HCT116 (cell line): ENCODE measurements at regions not wholly inside any gene's neighbourhood (a gene's known extent, or its start where the extent isn't known, plus 50 kb on each side); places are given as distances from the start of the nearest gene placed in this dataset.
A peak's percentile ranks its signal among the peaks of the same experiment; 100 is the strongest.

ENCODE experiments used
- ATAC-seq: fragments of 200-7000 bp; cut with Tn5 transposase; 2 replicates; pipeline ENCODE4 v1.9.1; 2020; ENCODE audit warnings: mild to moderate bottlenecking, moderate library complexity
- BruUV-seq: library from RNA; stranded (reverse); fragments of 400-500 nt; replicated peaks from 2 replicates; lab custom pipeline; 2021; lab: Mats Ljungman, UMichigan
- CTCF ChIA-PET: fragments of 300-600 bp; sonication (Branson Sonifier 250); formaldehyde crosslinking; loops from one replicate; lab custom pipeline; 2021; ENCODE audit warnings: antibody characterized with exemption; lab: Charles Lee
- POLR2A ChIA-PET: fragments of 300-600, 350-600 bp; sonication (Branson Sonifier 250); formaldehyde crosslinking; loops from one replicate; lab custom pipeline; 2021; ENCODE audit warnings: antibody characterized with exemption; lab: Charles Lee
- RAD21 ChIA-PET, 2 experiments: fragments of 300-600 bp; sonication (Branson Sonifier 250); formaldehyde crosslinking; loops; one replicate each; lab custom pipeline; 2023; ENCODE audit warnings: low total read pairs in 2 of 2; ENCODE audit not compliant: uncharacterized antibody in 2 of 2, unreplicated experiment in 2 of 2, low non-redundant PET in 1 of 2; lab: Charles Lee
- DNase-seq: peaks from one replicate; pipeline ENCODE4 v3.0.0-alpha.2; 2010; ENCODE audit warnings: low read depth, low spot score
- H2AFZ ChIP-seq: fragments of 200-600 bp; shearing (Covaris generic), sonication (generic); 2 replicates; pipeline ENCODE4 v1.6.1; 2017; ENCODE audit warnings: low read depth, mixed run types, mixed read lengths, antibody characterized with exemption, low read length; ENCODE audit not compliant: poor library complexity, severe bottlenecking
- H3K27ac ChIP-seq: 2 replicates; pipeline ENCODE4 v1.5.1; 2012; ENCODE audit warnings: low read depth, low read length
- H3K27me3 ChIP-seq: fragments of 200-600 bp; sonication (generic); 2 replicates; pipeline ENCODE4 v1.6.1; 2016; ENCODE audit warnings: mixed run types, low read length, mixed read lengths; ENCODE audit not compliant: insufficient read depth
- H3K36me3 ChIP-seq, 2 experiments: fragments of 200-500 bp in 1 of 2; fragments of 200-600 bp in 1 of 2; sonication (Bioruptor generic) in 1 of 2; sonication (generic) in 1 of 2; 2 replicates each; pipeline versions ENCODE4 v1.5.1 to v1.6.1; 2014 to 2016; ENCODE audit warnings: low read length in 2 of 2, inconsistent platforms in 1 of 2, mixed read lengths in 1 of 2, mixed run types in 1 of 2; ENCODE audit not compliant: insufficient read depth in 2 of 2, control insufficient read depth in 1 of 2
- H3K4me1 ChIP-seq, 2 experiments: fragments of 200-600 bp in 1 of 2; sonication (generic) in 1 of 2; 2 replicates each; pipeline versions ENCODE4 v1.5.1 to v1.6.1; 2012 to 2017; ENCODE audit warnings: low read length in 2 of 2, inconsistent platforms in 1 of 2, mild to moderate bottlenecking in 1 of 2, mixed read lengths in 1 of 2, mixed run types in 1 of 2, moderate library complexity in 1 of 2; ENCODE audit not compliant: insufficient read depth in 2 of 2, control insufficient read depth in 1 of 2
- H3K4me2 ChIP-seq: fragments of 200-600 bp; sonication (generic); 2 replicates; pipeline ENCODE4 v1.6.1; 2017; ENCODE audit warnings: mixed run types, low read length, mixed read lengths
- H3K4me3 ChIP-seq, 2 experiments: fragments of 200-600 bp in 1 of 2; sonication (generic) in 1 of 2; replicated peaks in 1 of 2; 2 replicates each; pipeline ENCODE4 v1.5.1; 2011 to 2016; ENCODE audit warnings: low read length in 2 of 2, control low read depth in 1 of 2, low read depth in 1 of 2, mild to moderate bottlenecking in 1 of 2, mixed read lengths in 1 of 2, mixed run types in 1 of 2
- H3K79me2 ChIP-seq: fragments of 200-600 bp; sonication (generic); 2 replicates; pipeline ENCODE4 v1.6.1; 2017; ENCODE audit warnings: mild to moderate bottlenecking, mixed run types, low read length, moderate library complexity, mixed read lengths; ENCODE audit not compliant: insufficient read depth
- H3K9ac ChIP-seq: fragments of 200-600 bp; sonication (generic); 2 replicates; pipeline ENCODE4 v1.6.1; 2016; ENCODE audit warnings: low read length, mixed read lengths
- H3K9me2 ChIP-seq: fragments of 200-600 bp; sonication (generic), shearing (Covaris generic); 2 replicates; pipeline ENCODE4 v1.6.1; 2017; ENCODE audit warnings: mixed run types, mild to moderate bottlenecking, moderate library complexity; ENCODE audit not compliant: insufficient read depth
- H3K9me3 ChIP-seq, 2 experiments: fragments of 200-500 bp in 1 of 2; fragments of 200-600 bp in 1 of 2; sonication (Bioruptor generic) in 1 of 2; sonication (generic) in 1 of 2; 2 replicates each; pipeline ENCODE4 v1.6.1; 2014 to 2017; ENCODE audit warnings: low read length in 2 of 2, mixed read lengths in 2 of 2, inconsistent platforms in 1 of 2, low read depth in 1 of 2, mild to moderate bottlenecking in 1 of 2, mixed run types in 1 of 2, moderate library complexity in 1 of 2; ENCODE audit not compliant: control insufficient read depth in 1 of 2, insufficient read depth in 1 of 2
- H4K20me1 ChIP-seq: fragments of 200-600 bp; sonication (generic), shearing (Covaris generic); 2 replicates; pipeline ENCODE4 v1.6.1; 2017; ENCODE audit warnings: mixed run types, mild to moderate bottlenecking, moderate library complexity; ENCODE audit not compliant: insufficient read depth
- ATF3 ChIP-seq: IDR thresholded peaks from 2 replicates; pipeline ENCODE4 v1.6.1; 2012
- CBX3 ChIP-seq: IDR thresholded peaks from 2 replicates; pipeline ENCODE4 v1.6.1; 2012; ENCODE audit warnings: low read depth
- CEBPB ChIP-seq: IDR thresholded peaks from 2 replicates; pipeline ENCODE4 v1.6.1; 2012; ENCODE audit warnings: low read depth
- EGR1 ChIP-seq: IDR thresholded peaks from 2 replicates; pipeline ENCODE4 v1.6.1; 2012; ENCODE audit warnings: low read depth
- EZH2 ChIP-seq: fragments of 200-600 bp; sonication (generic); IDR thresholded peaks from 2 replicates; pipeline ENCODE4 v1.6.1; 2017; ENCODE audit warnings: antibody characterized with exemption, mixed run types
- EZH2phosphoT487 ChIP-seq: fragments of 200-600 bp; IDR thresholded peaks from 2 replicates; pipeline ENCODE4 v1.6.1; 2018; ENCODE audit warnings: antibody characterized with exemption, borderline replicate concordance
- JUND ChIP-seq: IDR thresholded peaks from 2 replicates; pipeline ENCODE4 v1.6.1; 2012
- MAX ChIP-seq: IDR thresholded peaks from 2 replicates; pipeline ENCODE4 v1.6.1; 2012
- SP1 ChIP-seq: IDR thresholded peaks from 2 replicates; pipeline ENCODE4 v1.6.1; 2012; ENCODE audit warnings: low read depth
- SRF ChIP-seq: IDR thresholded peaks from 2 replicates; pipeline ENCODE4 v1.6.1; 2012; ENCODE audit warnings: low read depth
- YY1 ChIP-seq: IDR thresholded peaks from 2 replicates; pipeline ENCODE4 v1.6.1; 2011; ENCODE audit warnings: low read length, low read depth, moderate library complexity, mild to moderate bottlenecking; ENCODE audit not compliant: insufficient replicate concordance; ENCODE audit errors: extremely low read depth
- ZNF274 ChIP-seq: fragments of 200-500 bp; sonication (Bioruptor generic); IDR thresholded peaks from 2 replicates; pipeline ENCODE4 v1.6.1; 2014; ENCODE audit warnings: mild to moderate bottlenecking, low read depth, low read length, inconsistent platforms
- intact Hi-C: fragments of 100-400 bp; cut with micrococcal nuclease; formaldehyde crosslinking; loops from 2 replicates; pipeline ENCODE4 v1.10.0; 2022

- H3K4me2 ChIP-seq = no peak overlapping the region
- H3K9me2 ChIP-seq = no peaks in the 10 kb centered on the region
- TF ChIP-seq CEBPB (no peak), EZH2phosphoT487 (no peak), MAX (no peak), EZH2 (no peak), SRF (no peak), SP1 (no peak), YY1 (no peak), ATF3 (no peak), ZNF274 (no peak)
- H3K4me1 ChIP-seq = peaks cover 0 to 16% of the 10 kb centered on the region in 2 experiments; a peak in 2 of 4 replicates
- ChIA-PET POLR2A (no interaction called here), CTCF (no interaction called here), RAD21 (no interaction called here)
- no TSS peak for BruUV-seq
- no peaks in the 10 kb centered on the region for H4K20me1 ChIP-seq
- H3K36me3 ChIP-seq = no peaks in the 10 kb centered on the region
- H3K27me3 ChIP-seq = peaks cover 4% of the 10 kb centered on the region
- H3K9ac ChIP-seq = no peak overlapping the region
- H3K27ac ChIP-seq = no peak overlapping the region
- no peaks in the 10 kb centered on the region for H3K79me2 ChIP-seq
- ATAC-seq (no peak), DNase-seq (no peak)
- no peaks in the 10 kb centered on the region for H3K9me3 ChIP-seq
- H3K4me3 ChIP-seq = no peak overlapping the region
- H2AFZ ChIP-seq = no peak overlapping the region
- intact Hi-C loops = no loop called here
Measured at GRCh38 chr7:156478486-156478885, 162.1 kb upstream of the RNF32 start.

GRCh38 chr7:156475666-156476065 is 164.9 kb upstream of the RNF32 start:
- H3K36me3 ChIP-seq = no peaks in the 10 kb centered on the region

More at GRCh38 chr7:156475666-156476065, 164.9 kb upstream of the RNF32 start:
- TF ChIP-seq EGR1 = no peak
- peak; percentile 76 for TF ChIP-seq MAX
- 0 out of 2 replicates have a peak, but pooled peaks have one; percentile 18 for TF ChIP-seq CBX3
- TF ChIP-seq JUND = peak; percentile 42; the same call in 1 of the 2 replicates
- peak; percentile 26 for DNase-seq
- BruUV-seq = no TSS peak
- H3K9me2 ChIP-seq = no peaks in the 10 kb centered on the region
- no peak overlapping the region for H3K9ac ChIP-seq
- H3K4me2 ChIP-seq = peak overlapping the region; percentile 37; the same call in 1 of the 2 replicates
- ChIA-PET CTCF (no interaction called here), RAD21 (no interaction called here), POLR2A (no interaction called here)
- peak; percentile 74 for ATAC-seq
- H3K4me3 ChIP-seq = no peak overlapping the region
- no peaks in the 10 kb centered on the region for H3K79me2 ChIP-seq
- peaks cover 4% of the 10 kb centered on the region for H3K27me3 ChIP-seq
- H3K27ac ChIP-seq = no peak overlapping the region
- H2AFZ ChIP-seq = peak overlapping the region; percentile 20
- intact Hi-C loops = no loop called here
- H3K4me1 ChIP-seq = peaks cover 0 to 19% of the 10 kb centered on the region in 2 experiments; a peak in 2 of 4 replicates
- H3K9me3 ChIP-seq = no peaks in the 10 kb centered on the region
- H4K20me1 ChIP-seq = no peaks in the 10 kb centered on the region
